ENCODE measurements at regions not wholly inside any gene's neighbourhood (a gene's known extent, or its start where the extent isn't known, plus 50 kb on each side); places are given as distances from the start of the nearest gene placed in this dataset.

DNA sequence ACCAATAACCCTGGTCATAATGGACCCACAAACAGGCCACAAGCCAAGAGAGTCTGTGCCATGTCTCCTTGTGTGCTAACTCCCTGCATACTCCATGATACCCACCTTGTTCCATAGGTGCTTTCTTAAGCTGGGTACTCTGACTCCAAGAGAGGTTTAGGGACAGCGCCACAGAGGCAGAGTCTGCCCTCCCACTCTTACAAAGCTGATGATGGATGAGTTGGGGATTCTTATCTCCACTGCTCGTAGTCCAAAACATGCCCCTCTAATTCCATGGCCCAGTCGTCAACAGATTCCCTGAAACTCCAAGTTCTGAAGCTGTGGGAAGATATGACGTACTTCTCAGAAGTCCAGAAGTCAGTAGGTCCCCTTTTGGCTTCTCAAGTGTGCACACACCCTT, 184.4 kb upstream of the CCL2 start:
- TF ChIP-seq, protein P1, sequence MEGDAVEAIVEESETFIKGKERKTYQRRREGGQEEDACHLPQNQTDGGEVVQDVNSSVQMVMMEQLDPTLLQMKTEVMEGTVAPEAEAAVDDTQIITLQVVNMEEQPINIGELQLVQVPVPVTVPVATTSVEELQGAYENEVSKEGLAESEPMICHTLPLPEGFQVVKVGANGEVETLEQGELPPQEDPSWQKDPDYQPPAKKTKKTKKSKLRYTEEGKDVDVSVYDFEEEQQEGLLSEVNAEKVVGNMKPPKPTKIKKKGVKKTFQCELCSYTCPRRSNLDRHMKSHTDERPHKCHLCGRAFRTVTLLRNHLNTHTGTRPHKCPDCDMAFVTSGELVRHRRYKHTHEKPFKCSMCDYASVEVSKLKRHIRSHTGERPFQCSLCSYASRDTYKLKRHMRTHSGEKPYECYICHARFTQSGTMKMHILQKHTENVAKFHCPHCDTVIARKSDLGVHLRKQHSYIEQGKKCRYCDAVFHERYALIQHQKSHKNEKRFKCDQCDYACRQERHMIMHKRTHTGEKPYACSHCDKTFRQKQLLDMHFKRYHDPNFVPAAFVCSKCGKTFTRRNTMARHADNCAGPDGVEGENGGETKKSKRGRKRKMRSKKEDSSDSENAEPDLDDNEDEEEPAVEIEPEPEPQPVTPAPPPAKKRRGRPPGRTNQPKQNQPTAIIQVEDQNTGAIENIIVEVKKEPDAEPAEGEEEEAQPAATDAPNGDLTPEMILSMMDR (conservative IDR thresholded peaks at IDR 0.05; ENCODE audit: low read length), result no peak
- TF ChIP-seq EZH2phosphoT487 (IDR thresholded peaks at IDR 0.05; ENCODE audit: borderline replicate concordance), result no peak

Measured in Loucy (cell line).